HuH-7 (cell line): ENCODE measurements at regions not wholly inside any gene's neighbourhood (a gene's known extent, or its start where the extent isn't known, plus 50 kb on each side); places are given as distances from the start of the nearest gene placed in this dataset.
"Not testable (repeated sequence)": the region's sequence is repeated elsewhere in the genome, so short reads cannot be mapped to it uniquely, and the experiment has no call there.

ENCODE experiments used
- DNase-seq: peaks from one replicate; pipeline ENCODE4 v3.0.0; 2011; ENCODE audit warnings: low spot score

GRCh38 chr10:44102726-44103255 is 282.1 kb downstream of the CXCL12 start:
- no peak for DNase-seq

GRCh38 chr10:44101082-44101481 is 283.8 kb downstream of the CXCL12 start:
- no peak for DNase-seq

DNA sequence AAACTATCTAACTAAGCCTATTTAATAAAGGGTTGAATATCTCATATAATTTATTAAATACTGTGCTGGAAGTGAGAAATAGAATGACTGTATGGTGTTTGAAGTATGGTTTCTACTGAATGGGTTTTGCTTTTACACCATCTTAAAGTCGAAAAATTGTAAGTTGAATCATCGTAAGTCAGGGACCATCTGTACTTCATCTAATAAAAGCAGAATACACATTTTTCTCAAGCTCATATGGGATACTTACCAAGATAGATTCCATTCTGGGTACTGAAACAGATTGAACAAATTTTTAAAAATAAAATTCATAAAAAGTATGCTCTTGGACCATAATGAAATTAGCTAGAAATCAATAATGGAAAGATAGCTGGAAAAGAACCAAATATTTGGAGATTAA is 285.4 kb downstream of the CXCL12 start:
- DNase-seq, result no peak

- not testable (repeated sequence) for DNase-seq
Observed at GRCh38 chr10:44096217-44096616, 288.7 kb downstream of the CXCL12 start.

DNA sequence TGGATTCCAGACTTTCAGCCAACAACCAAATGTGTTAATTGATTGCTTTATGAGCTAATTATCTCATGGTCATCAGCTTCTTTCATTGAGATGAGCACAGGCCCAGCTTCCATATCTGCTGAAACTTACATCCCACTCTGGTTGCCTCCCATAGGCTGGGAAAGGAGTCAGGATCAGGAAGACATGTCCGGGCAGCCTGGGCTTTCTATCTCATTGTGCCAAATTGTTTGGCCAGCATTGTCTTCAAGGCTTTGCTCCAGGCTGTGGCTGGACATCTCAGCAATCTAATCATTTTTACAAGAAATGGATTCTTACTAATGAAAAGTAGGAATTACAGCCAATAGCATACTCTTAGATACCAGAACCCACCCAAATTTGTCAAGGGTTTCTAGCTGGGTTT is 295.2 kb downstream of the CXCL12 start:
- DNase-seq, result no peak

DNA sequence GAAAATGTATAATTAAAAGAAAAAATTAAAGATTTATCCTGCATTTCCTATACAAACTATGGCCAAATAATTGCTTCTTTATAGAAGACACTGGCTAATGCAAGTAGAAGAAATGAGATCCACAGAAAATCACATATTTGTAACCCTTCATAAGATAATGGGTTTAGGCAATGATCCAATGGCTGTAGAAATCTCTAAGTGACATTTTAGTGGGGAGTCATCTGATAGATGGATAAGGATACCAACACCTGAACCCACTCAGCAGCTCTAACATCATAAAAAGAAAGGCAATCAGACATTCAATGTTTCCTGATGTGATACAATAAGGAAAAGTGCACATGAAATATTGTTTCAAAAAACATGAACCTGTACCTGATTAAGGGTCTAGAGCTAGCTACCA is 297.5 kb downstream of the CXCL12 start:
- DNase-seq, result no peak

DNA sequence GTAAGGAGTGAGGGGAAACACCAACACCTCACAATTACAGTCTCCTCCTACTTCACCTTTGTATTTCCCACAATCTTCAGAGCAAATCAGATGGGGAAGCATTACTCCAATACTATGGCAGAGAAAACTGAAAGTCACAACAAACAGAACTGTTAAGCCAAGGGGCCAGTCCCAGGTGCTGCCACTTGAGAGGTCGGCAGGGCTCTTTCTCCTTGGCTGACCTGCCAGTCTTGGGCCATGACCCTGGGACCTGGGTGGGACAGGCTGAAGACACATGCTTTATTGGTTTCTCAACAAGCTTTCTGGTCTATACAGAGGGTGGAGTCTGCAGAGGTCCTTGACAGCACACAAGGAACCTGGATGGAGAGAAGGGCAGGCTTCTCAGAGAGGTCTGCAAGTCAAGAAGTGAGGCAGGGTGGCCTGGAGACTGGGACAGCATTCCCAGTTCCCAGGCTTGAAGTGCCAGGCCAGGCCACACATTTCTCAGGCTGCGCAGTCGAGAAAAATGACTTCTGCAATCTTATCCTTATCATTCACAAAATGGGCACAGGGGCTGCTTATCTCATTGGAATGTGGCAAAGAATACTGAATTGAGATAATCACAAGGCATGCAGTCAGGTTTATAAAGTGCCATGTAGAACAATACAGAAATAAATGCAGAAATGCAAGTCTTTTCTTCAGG is 301.0 kb downstream of the CXCL12 start:
- DNase-seq, result no peak

DNA sequence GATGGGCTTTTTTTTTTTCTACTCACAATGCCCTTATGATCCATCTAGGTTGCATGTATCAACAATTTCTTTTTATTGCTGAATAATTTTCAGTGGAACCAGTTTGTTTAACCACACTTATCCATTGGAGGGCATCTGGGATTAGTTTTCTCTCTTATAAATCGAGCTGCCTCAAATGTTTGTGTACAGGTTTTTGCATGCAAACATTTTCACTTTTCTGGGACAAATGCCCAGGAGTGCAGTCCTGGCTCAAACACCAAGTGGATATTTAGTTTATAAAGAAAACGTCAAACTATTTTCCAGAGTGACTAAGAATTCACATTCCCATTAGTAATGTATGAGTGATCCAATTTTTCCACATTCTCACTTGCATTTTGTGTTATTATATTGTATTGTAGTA is 313.4 kb downstream of the CXCL12 start:
- DNase-seq, result no peak

- no peak for DNase-seq
Observed at GRCh38 chr10:44070282-44070681, 314.6 kb downstream of the CXCL12 start.

GRCh38 chr10:44069573-44069972 is 315.3 kb downstream of the CXCL12 start:
- DNase-seq, result no peak

- DNase-seq, result no peak
Observed at GRCh38 chr10:44068716-44069482, 316.0 kb downstream of the CXCL12 start.

- no peak for DNase-seq
Observed at GRCh38 chr10:44067432-44067831, 317.5 kb downstream of the CXCL12 start.

GRCh38 chr10:44066527-44067255 is 318.2 kb downstream of the CXCL12 start:
- no peak for DNase-seq

DNA sequence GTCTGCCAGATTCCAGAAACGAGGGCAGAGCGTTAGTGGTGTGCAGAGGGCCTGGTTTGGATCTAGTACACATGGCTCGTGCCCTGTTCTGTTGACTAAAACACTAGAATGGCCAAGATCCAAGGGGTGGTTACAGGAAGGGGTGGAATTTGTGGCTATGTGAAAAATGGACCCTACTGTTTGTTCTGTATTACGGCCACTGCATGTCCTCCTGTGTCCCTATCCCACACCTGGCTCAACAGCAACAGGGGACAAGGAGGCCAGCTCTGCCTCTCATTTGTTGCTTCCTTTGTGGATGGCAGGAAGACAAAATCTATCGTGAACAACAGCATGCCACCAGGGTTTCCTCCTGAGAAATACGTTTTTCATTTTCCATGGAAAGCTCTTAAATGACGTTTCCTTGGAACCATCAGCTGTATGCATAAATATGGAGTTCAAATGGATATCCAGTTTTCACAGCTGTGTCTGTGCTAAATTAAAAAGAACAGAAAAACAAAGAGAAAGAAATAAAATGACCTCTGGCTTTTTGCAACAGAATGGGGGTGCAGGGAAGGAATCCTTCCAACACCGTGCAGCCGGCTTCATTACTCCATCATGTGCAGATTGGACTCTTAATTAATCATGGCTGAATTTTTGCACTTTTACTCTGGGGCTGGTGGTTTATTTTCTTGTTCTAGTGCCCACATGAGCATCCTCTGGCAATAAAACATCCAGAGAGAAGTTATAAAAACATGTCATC is 318.9 kb downstream of the CXCL12 start:
- no peak for DNase-seq

DNA sequence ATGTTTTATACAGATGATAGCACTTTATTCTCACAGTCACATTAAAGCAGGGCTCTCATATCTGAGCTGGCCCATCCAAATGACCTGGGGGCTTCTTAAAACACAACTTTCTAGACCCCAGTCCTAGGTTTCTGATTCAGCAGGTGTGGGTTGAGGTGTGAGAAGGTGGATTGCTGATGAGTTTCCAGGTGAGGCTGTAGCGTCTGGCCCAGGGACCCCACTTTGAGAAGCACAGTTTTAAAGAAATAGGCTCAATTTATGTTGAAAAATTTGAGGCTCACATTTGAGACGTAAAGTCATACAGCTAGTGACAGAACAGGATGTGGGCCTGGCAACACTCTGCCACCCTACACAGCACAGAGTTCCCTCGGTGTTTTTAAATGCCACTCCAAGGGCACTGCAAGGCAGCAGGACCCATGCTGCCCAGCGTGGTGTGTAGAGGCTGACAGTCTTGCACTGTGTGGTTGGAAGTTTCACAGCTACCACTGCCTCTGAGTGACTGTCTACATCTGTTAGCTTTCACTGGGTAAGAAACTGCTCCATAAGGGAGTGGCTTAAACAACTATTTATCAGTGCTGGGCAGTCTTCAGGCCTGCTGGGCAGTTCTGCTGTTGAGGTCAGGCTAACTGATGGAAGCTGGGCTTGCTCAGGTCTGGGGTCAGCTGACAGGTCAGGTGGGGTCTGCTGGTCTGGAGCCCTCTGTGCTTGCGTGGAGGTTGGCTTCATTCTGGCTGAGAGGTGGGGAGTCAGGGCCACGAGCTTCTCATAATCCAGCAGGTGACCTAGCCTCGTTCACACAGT is 319.7 kb downstream of the CXCL12 start:
- no peak for DNase-seq

GRCh38 chr10:44064317-44064716 is 320.6 kb downstream of the CXCL12 start:
- no peak for DNase-seq

DNA sequence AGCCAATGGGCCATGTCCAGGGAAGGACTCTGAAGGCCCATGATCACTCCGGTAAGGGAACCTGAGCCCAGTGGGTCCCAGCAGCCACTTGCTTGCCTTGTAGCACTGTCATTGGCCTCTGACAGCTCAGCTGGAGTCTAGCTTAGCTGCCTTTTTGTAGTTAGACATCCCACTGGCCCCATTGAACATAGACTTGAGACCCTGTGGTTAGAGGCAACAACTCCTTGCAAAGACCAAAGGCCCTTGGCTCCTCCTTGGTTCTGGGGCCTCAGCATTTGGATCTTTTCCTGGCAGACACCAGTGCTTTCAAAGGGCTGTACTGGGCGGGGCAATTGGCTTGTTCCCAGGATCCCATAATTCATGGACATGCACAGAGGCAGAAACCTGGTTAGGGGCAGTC is 321.2 kb downstream of the CXCL12 start:
- no peak for DNase-seq

DNA sequence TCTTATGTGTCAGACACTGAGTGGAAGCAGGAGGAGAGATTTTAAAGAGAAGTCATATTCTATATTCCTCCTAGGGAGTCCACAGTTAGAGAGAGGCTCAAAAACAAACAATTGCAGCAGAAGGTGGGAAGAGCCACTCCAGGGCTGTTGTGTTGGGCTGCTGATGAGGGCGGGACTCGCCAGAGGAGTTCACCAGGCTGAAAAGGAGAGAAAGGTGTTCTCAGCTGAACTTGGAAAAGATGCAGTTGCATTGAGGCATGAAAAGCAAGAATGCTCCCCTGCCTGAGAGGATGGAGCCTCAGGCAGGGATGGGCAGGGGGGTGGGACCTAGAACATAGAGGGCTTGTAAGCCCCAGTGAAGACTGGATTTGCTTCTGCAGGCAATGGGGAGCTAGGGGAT is 324.2 kb downstream of the CXCL12 start:
- no peak for DNase-seq

DNA sequence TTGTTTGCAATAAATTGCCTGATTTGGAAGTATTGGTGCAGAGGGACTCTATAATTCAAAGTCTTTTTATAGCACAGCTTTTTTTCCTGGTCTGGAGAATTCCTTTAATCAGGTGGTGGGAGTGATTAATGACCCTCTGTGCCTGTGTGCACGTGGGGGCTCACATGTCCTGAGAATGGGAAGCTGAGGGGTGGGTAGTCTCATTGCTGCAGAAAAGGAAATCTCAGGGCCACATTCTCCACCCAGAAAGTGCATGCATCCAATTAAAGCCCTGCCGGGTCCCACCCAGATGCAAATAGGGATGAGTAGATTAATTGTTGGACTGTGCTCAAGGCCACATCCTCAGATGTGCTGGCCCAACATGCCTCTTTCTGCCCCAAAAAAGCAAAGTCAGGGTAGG is 324.7 kb downstream of the CXCL12 start:
- no peak for DNase-seq

DNA sequence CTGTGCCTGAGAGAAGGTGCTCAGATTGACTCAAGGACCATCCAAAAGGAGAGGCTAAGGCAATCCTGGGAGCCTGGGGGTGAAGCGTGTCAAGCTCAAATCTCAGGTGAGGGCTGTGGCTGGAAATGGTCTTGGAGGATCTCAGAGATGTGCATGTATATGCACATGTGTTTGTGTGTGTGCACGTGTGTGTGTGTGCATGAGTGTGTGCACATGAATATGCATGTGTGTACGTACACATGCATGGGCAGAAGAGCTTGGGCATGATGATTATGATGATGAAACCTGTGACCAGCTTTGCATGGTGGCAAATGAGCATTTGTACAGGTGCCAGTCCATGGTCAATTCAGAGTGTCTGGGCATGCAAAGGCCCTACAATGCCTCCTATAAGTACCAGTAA is 326.6 kb downstream of the CXCL12 start:
- no peak for DNase-seq
